ENCODE measurements at regions not wholly inside any gene's neighbourhood (a gene's known extent, or its start where the extent isn't known, plus 50 kb on each side); places are given as distances from the start of the nearest gene placed in this dataset.

DNA sequence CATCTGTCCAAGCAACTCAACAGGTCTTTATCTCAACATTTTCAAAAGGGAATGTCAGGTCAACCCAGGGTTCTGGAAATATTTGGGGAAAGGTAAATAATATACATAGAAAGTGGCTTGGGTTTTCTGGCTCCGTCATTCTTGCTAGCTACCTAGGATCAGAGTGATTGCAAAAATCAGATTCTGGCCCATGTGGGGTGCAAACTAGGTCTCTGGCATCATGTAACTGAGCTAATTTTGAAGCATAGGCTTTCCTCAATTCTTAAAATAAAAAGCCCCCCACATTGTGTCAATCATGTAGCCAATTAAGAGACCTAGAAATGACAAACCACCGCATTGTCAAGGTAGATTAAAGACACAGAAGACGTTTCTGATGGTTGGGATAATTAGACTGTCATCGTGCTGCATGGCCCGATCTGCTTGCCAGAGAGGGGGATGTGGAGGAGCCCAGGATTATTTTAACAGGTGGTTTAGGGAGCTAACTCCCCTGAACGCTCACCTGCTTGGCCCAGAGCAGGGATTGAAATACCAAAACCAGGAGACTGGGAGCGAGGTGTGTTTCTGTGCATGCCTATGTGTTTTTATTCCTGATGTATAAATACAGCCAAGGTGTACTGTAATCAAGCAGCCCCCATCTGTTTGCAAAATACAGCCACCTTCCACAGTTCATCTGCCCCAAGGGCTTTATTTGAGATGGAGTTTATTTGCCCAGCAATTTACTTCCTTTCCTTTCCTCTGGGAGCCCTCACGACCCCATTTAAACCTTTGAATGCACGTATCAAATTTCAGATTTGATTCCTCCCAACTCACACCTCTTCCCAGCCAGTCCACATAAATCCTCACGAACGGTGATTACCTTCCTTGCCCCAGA, 189.5 kb downstream of the TTC8 start:
- TF ChIP-seq, protein P1, sequence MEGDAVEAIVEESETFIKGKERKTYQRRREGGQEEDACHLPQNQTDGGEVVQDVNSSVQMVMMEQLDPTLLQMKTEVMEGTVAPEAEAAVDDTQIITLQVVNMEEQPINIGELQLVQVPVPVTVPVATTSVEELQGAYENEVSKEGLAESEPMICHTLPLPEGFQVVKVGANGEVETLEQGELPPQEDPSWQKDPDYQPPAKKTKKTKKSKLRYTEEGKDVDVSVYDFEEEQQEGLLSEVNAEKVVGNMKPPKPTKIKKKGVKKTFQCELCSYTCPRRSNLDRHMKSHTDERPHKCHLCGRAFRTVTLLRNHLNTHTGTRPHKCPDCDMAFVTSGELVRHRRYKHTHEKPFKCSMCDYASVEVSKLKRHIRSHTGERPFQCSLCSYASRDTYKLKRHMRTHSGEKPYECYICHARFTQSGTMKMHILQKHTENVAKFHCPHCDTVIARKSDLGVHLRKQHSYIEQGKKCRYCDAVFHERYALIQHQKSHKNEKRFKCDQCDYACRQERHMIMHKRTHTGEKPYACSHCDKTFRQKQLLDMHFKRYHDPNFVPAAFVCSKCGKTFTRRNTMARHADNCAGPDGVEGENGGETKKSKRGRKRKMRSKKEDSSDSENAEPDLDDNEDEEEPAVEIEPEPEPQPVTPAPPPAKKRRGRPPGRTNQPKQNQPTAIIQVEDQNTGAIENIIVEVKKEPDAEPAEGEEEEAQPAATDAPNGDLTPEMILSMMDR (IDR thresholded peaks at IDR 0.05) = no peak
- no peak for TF ChIP-seq POLR2A (IDR thresholded peaks at IDR 0.05)
- Histone ChIP-seq H3K27me3 (peaks cover 0 to 19% (median 0%) of the 10 kb centered on the region in 4 donors), H3K36me3 (no peaks in the 10 kb centered on the region), H3K9me3 (no peaks in the 10 kb centered on the region), H3K4me1 (no peaks in the 10 kb centered on the region), H3K4me3 (no peak overlapping the region), H3K27ac (no peak overlapping the region)
- intact Hi-C loops (cut with DNase I) = no loop called here
- 50 to 51% methylated on average over 10 to 11 of the region's 11 CpGs for WGBS, 2 donors
- no peak for DNase-seq

DNA sequence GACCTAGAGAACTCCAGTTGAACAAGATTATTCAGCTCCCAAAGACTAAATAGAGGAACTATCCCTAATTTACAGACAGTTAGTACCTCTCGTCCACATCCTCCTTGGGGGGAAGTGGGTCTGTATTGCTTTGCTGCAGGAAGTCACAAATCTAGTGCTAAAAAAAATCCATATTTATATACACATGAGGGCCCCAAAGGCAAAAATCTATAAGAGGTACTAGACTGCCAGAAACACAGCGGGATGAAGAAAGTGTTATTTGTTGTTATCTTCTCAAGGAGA, 190.1 kb downstream of the TTC8 start:
- Histone ChIP-seq H3K27ac (no peak overlapping the region), H3K36me3 (no peaks in the 10 kb centered on the region), H3K9me3 (no peaks in the 10 kb centered on the region), H3K4me3 (no peak overlapping the region), H3K27me3 (peaks cover 0 to 19% (median 0%) of the 10 kb centered on the region in 4 donors), H3K4me1 (no peaks in the 10 kb centered on the region)
- 49 to 65% methylated on average over 2 of the region's 2 CpGs for WGBS, 2 donors
- intact Hi-C loops (cut with DNase I) = no loop called here
- TF ChIP-seq, protein P1 (IDR thresholded peaks at IDR 0.05) = no peak
- no peak for TF ChIP-seq POLR2A (IDR thresholded peaks at IDR 0.05)
- no peak for DNase-seq

DNA sequence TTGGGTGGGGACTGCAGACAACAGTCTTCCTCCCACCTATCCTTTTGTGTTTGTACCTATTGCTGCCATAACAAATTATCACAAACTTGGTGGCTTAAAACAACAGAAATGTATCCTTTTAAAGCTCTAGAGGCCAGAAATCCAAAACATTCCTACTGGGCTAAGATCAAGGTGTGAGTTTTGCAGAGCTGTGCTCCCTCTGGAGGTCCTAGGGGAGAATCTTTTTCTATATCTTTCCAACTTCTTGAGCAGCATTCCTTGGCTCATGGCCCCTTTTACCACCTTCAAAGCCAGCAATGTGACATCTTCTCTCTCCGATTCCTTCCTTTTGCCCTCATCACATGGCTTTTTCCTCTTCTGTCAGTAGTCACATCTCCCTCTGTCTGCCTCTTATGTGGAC, 190.6 kb downstream of the TTC8 start:
- Histone ChIP-seq H3K36me3 (no peaks in the 10 kb centered on the region), H3K4me1 (no peaks in the 10 kb centered on the region), H3K9me3 (no peaks in the 10 kb centered on the region), H3K4me3 (no peak overlapping the region), H3K27ac (no peak overlapping the region), H3K27me3 (peaks cover 0 to 19% (median 0%) of the 10 kb centered on the region in 4 donors)
- no peak for DNase-seq
- intact Hi-C loops (cut with DNase I) = no loop called here
- no peak for TF ChIP-seq POLR2A (IDR thresholded peaks at IDR 0.05)
- TF ChIP-seq, protein P1 (IDR thresholded peaks at IDR 0.05) = no peak
- WGBS, 2 donors = 86 to 95% methylated on average over 1 of the region's 1 CpG

DNA sequence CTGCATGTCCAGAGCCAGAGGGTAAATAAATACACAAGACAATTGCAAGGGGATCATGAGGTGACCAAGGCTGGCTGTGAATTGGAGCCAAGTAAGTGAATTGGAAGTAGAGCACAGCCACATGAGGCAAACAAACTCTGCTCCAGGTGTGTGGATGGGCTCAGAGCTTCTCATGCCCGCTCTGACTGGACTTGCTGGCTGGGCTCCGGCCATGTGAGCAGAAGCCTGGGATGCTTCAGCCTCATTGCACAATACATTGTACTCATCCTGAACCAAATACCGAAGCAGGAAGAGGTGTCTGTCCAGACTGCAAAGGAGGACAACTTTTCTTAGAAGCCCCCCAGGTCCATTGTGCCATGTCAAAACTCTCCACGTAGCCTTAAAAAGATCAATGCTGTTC, 193.0 kb downstream of the TTC8 start:
- no peaks in the 10 kb centered on the region for H3K9me3 ChIP-seq
- intact Hi-C loops (cut with DNase I) = no loop called here
- no peaks in the 10 kb centered on the region for H3K36me3 ChIP-seq
- TF ChIP-seq, protein P1 (IDR thresholded peaks at IDR 0.05) = no peak
- TF ChIP-seq POLR2A (IDR thresholded peaks at IDR 0.05) = no peak
- 80 to 88% methylated on average over 4 of the region's 4 CpGs for WGBS, 2 donors
- H3K27ac ChIP-seq = no peak overlapping the region
- no peaks in the 10 kb centered on the region for H3K4me1 ChIP-seq
- no peak for DNase-seq
- peaks cover 0 to 32% (median 0%) of the 10 kb centered on the region in 4 donors for H3K27me3 ChIP-seq
- H3K4me3 ChIP-seq = no peak overlapping the region

DNA sequence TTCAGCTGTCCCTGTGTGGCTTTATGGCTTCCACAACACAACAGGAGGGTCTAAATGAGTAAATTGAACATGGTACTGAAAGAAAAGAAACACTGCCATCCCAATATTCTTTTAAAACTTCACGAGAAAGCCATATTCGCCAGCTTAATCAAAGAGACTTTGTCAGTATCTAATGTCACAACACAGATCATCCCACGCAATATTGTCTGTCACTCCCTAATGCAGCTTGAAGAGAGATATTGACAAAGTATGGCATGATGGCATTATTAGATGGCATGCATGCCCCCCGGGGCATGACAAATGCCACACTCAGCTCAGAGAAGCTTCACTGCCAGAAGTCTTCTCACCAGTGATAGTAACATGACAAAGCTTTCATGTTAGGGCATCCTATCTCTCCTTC, 197.8 kb downstream of the TTC8 start:
- H3K4me3 ChIP-seq = no peak overlapping the region
- 77 to 86% methylated on average over 4 of the region's 4 CpGs for WGBS, 2 donors
- DNase-seq = no peak
- no peaks in the 10 kb centered on the region for H3K36me3 ChIP-seq
- TF ChIP-seq, protein P1 (IDR thresholded peaks at IDR 0.05) = no peak
- TF ChIP-seq POLR2A (IDR thresholded peaks at IDR 0.05) = no peak
- H3K27me3 ChIP-seq = peaks cover 0 to 56% (median 0%) of the 10 kb centered on the region in 4 donors
- no peaks in the 10 kb centered on the region for H3K9me3 ChIP-seq
- H3K27ac ChIP-seq = no peak overlapping the region
- peaks cover 0 to 18% (median 6%) of the 10 kb centered on the region in 3 donors for H3K4me1 ChIP-seq
- intact Hi-C loops (cut with DNase I) = no loop called here

All from esophagus squamous epithelium (tissue), 5 donors.